Activated CD4-positive, alpha-beta memory T cell treated with anti-CD3 and anti-CD28 coated beads for 36 hours (primary cell): ENCODE measurements at regions not wholly inside any gene's neighbourhood (a gene's known extent, or its start where the extent isn't known, plus 50 kb on each side); places are given as distances from the start of the nearest gene placed in this dataset.

Source experiments
- CTCF ChIA-PET: fragments of 350-600 bp; sonication (Branson Sonifier 250); formaldehyde crosslinking; loops from one replicate; lab custom pipeline; 2021; ENCODE audit warnings: antibody characterized with exemption, inconsistent platforms; lab: Charles Lee
- POLR2A ChIA-PET: fragments of 350-600 bp; sonication (Branson Sonifier 250); formaldehyde crosslinking; loops from one replicate; lab custom pipeline; 2021; ENCODE audit warnings: antibody characterized with exemption; lab: Charles Lee
- DNase-seq: peaks from one replicate; pipeline ENCODE4 v3.0.0-alpha.2; 2020
- H3K27ac Mint-ChIP-seq: one replicate; pipeline ENCODE4 v1.8.0; 2021; ENCODE audit warnings: mixed read lengths
- H3K27me3 Mint-ChIP-seq: one replicate; pipeline ENCODE4 v1.8.0; 2021; ENCODE audit warnings: mixed read lengths
- H3K36me3 Mint-ChIP-seq: one replicate; pipeline ENCODE4 v1.8.0; 2021; ENCODE audit warnings: mixed read lengths
- H3K4me1 Mint-ChIP-seq: one replicate; pipeline ENCODE4 v1.8.0; 2021; ENCODE audit warnings: low read depth, mixed read lengths
- H3K4me3 Mint-ChIP-seq: one replicate; pipeline ENCODE4 v1.8.0; 2021; ENCODE audit warnings: mild to moderate bottlenecking, mixed read lengths
- H3K9me3 Mint-ChIP-seq: one replicate; pipeline ENCODE4 v1.8.0; 2021; ENCODE audit warnings: mixed read lengths
- intact Hi-C: fragments of 100-400 bp; cut with micrococcal nuclease; formaldehyde crosslinking; loops from one replicate; pipeline ENCODE4 v1.15.1; 2023

DNA sequence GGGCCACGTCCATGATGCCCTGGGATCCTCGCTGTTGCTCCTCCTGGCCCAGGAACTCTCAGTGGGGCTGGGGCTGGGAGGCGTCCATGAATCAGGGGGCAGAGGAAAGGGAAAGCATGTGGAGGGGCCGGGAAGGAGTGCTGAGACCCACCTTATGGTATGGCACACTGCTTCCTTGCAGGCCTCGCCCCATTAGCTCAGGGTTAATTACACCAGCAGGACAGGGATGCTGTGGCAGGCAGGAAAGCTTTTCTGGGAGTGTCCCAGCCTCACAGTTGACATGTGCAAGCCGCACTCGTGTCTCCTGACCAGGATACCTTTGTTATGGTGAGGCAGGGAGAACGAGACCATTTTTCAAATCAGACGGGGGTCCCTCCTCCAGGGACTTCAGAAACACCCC lies 109.7 kb upstream of the PCBD1 start:
- no peak for DNase-seq
- Mint-ChIP-seq H3K4me1 (no peaks in the 10 kb centered on the region), H3K9me3 (no peaks in the 10 kb centered on the region), H3K27me3 (peaks cover 6% of the 10 kb centered on the region), H3K4me3 (no peak overlapping the region), H3K36me3 (no peaks in the 10 kb centered on the region), H3K27ac (no peak overlapping the region)
- ChIA-PET CTCF (no interaction called here), POLR2A (no interaction called here)
- intact Hi-C loops = no loop called here

DNA sequence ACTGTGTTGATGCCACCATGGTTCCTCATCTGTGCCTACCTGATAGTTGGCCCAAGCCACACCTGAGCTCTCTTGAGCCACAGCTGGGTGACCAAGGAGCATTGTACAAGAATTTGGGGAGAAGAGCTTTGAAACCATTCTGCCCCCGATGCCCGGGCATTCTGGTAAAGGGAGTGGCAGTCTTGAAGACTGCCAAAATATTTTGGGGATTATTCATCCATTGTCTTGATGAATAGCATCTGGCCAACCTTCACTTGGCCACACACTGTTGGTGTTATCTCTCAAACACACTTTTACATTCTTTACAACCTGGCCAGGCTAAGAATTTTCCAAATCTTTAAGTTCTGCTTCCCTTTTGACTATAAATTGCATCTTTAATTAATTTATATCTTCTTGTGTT lies 113.1 kb upstream of the PCBD1 start:
- no peaks in the 10 kb centered on the region for H3K4me1 Mint-ChIP-seq
- H3K27ac Mint-ChIP-seq = no peak overlapping the region
- no peaks in the 10 kb centered on the region for H3K36me3 Mint-ChIP-seq
- CTCF ChIA-PET = no interaction called here
- intact Hi-C loops = no loop called here
- H3K4me3 Mint-ChIP-seq = no peak overlapping the region
- DNase-seq = no peak
- H3K9me3 Mint-ChIP-seq = no peaks in the 10 kb centered on the region
- peaks cover 3% of the 10 kb centered on the region for H3K27me3 Mint-ChIP-seq
- POLR2A ChIA-PET = no interaction called here

DNA sequence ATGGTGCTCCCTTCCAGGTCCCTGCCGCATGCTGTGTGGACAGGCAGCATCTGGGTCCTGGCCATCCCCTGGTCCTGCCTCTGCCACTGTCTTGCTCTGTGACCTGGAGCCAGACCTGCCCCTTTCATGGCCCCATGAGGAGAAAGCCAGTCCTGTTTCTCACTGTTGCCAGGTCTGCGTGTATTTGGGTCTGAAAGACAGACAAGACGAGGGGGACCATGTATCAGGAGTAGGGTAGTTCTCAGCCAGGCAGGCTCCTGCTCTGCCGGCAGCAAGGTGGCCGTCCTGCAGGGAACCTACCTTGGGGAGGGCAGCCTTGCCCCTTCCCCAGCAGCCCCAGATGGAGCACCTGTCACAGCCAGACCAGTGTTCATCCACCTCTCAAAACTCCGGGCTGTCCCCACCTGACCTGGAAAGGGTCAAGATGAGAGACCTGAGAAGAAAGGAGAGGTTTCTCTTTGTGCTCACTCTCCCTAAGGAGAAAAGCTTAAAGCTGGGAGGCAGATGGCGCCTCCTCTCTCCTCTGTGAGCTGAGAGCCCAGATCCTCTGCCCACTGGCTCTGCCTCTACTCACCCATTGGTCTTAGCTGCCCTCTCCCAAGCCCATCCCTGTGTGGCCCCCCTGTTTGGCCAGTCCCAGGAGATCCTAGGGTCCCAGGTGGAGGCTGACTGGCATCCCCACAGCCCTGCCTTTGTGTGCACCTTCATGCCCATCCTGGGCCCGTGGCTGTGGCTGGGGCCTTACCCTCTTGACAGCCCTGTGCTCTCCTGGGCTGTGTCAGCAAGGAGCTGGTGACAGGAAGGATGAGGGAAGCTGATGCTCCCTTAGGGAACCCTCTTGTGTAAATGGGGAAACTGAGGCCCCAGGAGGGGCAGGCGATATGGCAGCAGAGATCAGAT lies 116.1 kb upstream of the PCBD1 start:
- H3K27ac Mint-ChIP-seq = no peak overlapping the region
- CTCF ChIA-PET = no interaction called here
- DNase-seq = no peak
- POLR2A ChIA-PET = no interaction called here
- no peaks in the 10 kb centered on the region for H3K4me1 Mint-ChIP-seq
- no peaks in the 10 kb centered on the region for H3K27me3 Mint-ChIP-seq
- H3K36me3 Mint-ChIP-seq = no peaks in the 10 kb centered on the region
- H3K4me3 Mint-ChIP-seq = no peak overlapping the region
- intact Hi-C loops = no loop called here
- no peaks in the 10 kb centered on the region for H3K9me3 Mint-ChIP-seq

DNA sequence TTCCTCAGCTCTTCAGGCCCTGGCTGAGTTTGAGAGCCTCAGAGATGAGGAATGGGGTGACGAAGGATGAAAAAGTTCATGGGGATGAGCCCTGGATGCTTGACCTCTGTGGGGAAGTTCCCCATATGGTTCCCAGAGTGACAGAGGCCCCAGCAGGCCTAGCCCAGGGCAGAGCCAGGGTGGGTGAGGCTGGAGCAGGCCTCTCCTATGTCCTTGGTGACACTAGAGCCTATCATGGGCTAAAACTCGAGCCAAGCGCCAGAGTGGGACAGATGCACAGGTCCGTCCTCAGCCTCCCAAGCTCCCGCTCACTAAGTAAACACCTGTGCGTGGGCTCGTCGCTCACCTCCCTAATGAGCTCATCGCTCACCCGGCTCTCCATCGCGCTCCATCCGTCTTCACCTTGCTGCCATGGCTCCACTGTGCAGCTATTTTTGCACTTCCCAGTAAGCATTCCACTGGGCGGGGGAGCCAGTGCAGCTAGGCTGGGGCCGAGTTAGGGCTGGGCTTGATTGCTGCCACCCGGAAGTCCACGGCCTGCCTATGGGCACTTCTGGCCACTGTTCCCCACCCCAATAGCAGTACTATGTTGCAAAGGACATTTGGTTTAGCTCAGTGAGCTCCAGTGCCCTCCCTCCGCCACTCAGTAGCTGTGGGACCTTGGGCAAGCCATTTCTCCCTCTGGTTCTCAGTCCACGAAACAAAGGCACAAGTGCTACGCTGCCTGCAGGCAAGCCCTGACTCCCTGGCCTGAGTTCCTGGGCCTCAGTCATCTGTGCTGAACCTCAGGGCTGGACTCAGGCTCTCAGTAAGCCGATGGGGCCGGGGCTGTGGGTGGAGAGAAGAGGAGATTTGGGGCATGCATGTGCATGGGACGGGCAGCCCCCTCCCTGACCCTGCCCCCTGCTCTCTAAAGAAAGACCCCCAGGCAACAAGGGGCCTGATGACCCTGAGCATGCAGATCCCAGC lies 117.3 kb upstream of the PCBD1 start:
- H3K27ac Mint-ChIP-seq = no peak overlapping the region
- H3K4me1 Mint-ChIP-seq = no peaks in the 10 kb centered on the region
- no peaks in the 10 kb centered on the region for H3K27me3 Mint-ChIP-seq
- POLR2A ChIA-PET = no interaction called here
- CTCF ChIA-PET = no interaction called here
- no peak overlapping the region for H3K4me3 Mint-ChIP-seq
- no peaks in the 10 kb centered on the region for H3K9me3 Mint-ChIP-seq
- no peaks in the 10 kb centered on the region for H3K36me3 Mint-ChIP-seq
- no peak for DNase-seq
- intact Hi-C loops = no loop called here

DNA sequence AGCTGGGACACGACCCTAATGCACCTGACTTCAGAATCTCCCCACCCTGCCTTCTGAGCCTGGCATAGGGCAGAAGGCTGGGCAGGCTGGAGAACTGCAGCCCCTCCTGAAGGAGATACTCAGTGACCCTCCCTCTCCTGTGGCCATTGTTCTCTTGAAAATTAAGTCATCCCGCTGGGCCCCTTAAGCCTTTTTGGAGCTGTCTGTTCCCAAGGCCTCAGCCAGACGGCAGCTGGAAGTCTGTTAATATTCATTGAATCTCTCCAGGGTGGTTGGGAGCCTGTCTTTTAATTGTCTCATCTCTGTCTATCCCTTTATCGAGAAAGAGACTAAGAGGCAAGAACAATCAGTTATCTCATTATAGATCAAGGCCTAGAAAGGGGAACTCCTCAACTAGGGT lies 118.1 kb upstream of the PCBD1 start:
- no peak for DNase-seq
- Mint-ChIP-seq H3K27ac (no peak overlapping the region), H3K4me3 (no peak overlapping the region), H3K4me1 (no peaks in the 10 kb centered on the region), H3K36me3 (no peaks in the 10 kb centered on the region), H3K27me3 (no peaks in the 10 kb centered on the region), H3K9me3 (no peaks in the 10 kb centered on the region)
- intact Hi-C loops = no loop called here
- POLR2A ChIA-PET = no interaction called here
- CTCF ChIA-PET = no interaction called here

DNA sequence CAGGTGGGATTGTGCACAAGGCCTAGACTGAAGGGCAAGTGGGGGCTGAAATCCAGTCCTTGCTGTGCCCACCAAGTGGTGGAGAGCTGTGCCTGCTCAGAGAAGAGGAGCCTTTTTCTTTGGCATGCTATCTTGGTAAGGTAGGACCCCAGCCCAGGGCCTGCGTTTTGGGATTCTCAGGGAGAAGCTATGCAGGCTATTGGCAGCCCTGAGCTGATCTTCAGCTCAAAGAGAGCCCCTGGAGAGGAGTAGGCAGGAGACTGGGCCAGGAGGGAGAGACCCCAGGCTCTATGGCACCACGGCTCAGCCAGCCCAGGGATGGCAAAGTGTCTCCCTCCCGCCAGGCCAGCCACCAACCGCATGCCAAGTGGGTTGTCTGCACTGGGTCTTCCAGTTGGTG lies 119.2 kb upstream of the PCBD1 start:
- Mint-ChIP-seq H3K27me3 (no peaks in the 10 kb centered on the region), H3K4me3 (no peak overlapping the region), H3K9me3 (no peaks in the 10 kb centered on the region), H3K27ac (no peak overlapping the region), H3K4me1 (no peaks in the 10 kb centered on the region), H3K36me3 (no peaks in the 10 kb centered on the region)
- ChIA-PET POLR2A (no interaction called here), CTCF (interaction anchor here (1.6 kb wide), 1 partner anchor 82 kb away, joined by 3 read pairs; no protein-coding TSS in a partner anchor)
- DNase-seq = no peak
- intact Hi-C loops = no loop called here

DNA sequence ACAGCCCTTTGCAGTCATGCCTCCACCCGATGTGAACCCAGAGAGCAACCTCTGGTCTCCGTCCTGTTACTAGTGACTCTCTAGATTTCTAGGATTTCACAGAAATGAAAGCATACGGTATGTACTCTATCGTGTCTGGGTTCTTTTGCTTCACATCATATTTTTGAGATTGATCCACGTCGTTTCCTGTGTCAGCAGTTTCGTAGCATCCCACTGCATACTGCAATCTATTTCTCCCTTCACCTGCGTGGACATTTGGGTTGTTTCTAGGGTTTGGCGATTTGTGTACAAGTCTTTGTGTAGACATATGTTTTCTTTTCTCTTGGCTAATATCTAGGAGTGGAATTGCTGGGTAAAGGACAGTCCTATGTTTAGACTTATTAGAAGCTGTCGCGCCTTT lies 119.8 kb upstream of the PCBD1 start:
- H3K4me3 Mint-ChIP-seq = no peak overlapping the region
- POLR2A ChIA-PET = no interaction called here
- intact Hi-C loops = no loop called here

DNA sequence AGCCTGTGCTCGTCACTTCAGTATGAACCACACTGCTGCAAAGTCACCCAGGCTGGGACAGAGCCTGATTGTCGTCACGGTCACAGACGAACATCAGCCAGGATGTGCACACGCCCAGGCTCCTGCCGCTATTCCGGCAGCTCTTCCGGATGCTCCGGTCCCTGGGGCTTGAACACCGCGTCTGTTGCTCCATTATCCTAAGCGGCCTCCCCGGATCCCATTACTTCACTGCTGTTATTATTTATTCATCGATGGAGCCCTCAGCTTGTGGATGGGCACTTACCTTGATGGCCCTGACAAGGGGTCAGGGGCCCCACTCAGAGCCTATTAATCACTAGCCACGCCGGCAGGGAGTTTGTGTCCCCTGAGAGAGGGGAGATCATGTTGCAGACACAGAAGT lies 120.8 kb upstream of the PCBD1 start:
- ChIA-PET POLR2A (no interaction called here), CTCF (interaction anchor here (1.6 kb wide), 1 partner anchor 84 kb away, joined by 3 read pairs; no protein-coding TSS in a partner anchor)
- Mint-ChIP-seq H3K4me3 (no peak overlapping the region), H3K36me3 (no peaks in the 10 kb centered on the region), H3K27ac (no peak overlapping the region), H3K27me3 (no peaks in the 10 kb centered on the region), H3K9me3 (no peaks in the 10 kb centered on the region), H3K4me1 (no peaks in the 10 kb centered on the region)
- DNase-seq = no peak
- intact Hi-C loops = no loop called here

More for the DNA sequence above, 119.8 kb upstream of the PCBD1 start:
- no peaks in the 10 kb centered on the region for H3K36me3 Mint-ChIP-seq
- H3K4me1 Mint-ChIP-seq = no peaks in the 10 kb centered on the region
- no peaks in the 10 kb centered on the region for H3K27me3 Mint-ChIP-seq
- H3K9me3 Mint-ChIP-seq = no peaks in the 10 kb centered on the region
- H3K27ac Mint-ChIP-seq = no peak overlapping the region
- CTCF ChIA-PET = interaction anchor here (1.6 kb wide), 1 partner anchor 83 kb away, joined by 3 read pairs; no protein-coding TSS in a partner anchor
- DNase-seq = no peak

DNA sequence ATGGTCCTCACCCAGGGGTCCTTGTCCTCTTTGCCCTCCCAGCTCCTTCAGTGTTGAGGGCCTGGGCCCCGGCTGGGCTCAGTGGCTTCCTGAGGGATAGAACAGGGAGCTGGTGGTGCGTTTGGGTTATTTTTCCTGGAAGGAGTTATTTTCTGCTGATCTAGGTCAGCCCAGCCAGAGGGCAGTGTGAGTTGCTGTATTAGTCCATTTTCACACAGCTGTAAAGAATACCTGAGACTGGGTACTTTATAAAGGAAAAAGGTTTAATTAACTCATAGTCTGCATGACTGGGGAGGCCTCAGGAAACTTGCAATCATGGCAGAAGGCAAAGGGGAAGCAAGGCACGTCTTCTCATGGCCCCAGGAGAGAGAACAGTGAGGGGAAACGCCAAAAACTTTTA lies 122.4 kb upstream of the PCBD1 start:
- Mint-ChIP-seq H3K36me3 (no peaks in the 10 kb centered on the region), H3K27me3 (peaks cover 5% of the 10 kb centered on the region), H3K27ac (no peak overlapping the region), H3K4me1 (no peaks in the 10 kb centered on the region), H3K4me3 (no peak overlapping the region), H3K9me3 (no peaks in the 10 kb centered on the region)
- POLR2A ChIA-PET = no interaction called here
- intact Hi-C loops = no loop called here
- DNase-seq = no peak
- CTCF ChIA-PET = no interaction called here

DNA sequence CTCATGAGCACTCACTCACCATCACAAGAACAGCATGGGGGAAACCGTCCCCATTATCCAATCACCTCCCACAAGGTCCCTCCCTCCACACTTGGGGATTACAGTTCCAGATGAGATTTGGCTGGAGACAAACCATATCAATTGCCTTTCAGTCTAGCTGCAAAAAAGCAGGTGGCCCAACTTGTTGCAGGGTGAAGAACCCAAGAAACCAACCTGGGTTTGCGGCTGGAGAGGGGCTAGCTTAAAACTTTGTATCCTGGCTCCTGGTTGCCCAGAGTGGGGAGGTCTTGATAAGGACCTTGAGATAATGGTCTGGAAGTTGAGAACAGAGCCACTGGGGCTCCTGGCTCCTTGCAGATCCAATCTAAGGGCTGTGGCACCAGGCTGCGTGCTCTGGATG lies 122.8 kb upstream of the PCBD1 start:
- no peak overlapping the region for H3K27ac Mint-ChIP-seq
- intact Hi-C loops = no loop called here
- H3K4me1 Mint-ChIP-seq = no peaks in the 10 kb centered on the region
- peaks cover 5% of the 10 kb centered on the region for H3K27me3 Mint-ChIP-seq
- no peaks in the 10 kb centered on the region for H3K36me3 Mint-ChIP-seq
- no peaks in the 10 kb centered on the region for H3K9me3 Mint-ChIP-seq
- no peak for DNase-seq
- POLR2A ChIA-PET = no interaction called here
- CTCF ChIA-PET = no interaction called here
- H3K4me3 Mint-ChIP-seq = no peak overlapping the region

DNA sequence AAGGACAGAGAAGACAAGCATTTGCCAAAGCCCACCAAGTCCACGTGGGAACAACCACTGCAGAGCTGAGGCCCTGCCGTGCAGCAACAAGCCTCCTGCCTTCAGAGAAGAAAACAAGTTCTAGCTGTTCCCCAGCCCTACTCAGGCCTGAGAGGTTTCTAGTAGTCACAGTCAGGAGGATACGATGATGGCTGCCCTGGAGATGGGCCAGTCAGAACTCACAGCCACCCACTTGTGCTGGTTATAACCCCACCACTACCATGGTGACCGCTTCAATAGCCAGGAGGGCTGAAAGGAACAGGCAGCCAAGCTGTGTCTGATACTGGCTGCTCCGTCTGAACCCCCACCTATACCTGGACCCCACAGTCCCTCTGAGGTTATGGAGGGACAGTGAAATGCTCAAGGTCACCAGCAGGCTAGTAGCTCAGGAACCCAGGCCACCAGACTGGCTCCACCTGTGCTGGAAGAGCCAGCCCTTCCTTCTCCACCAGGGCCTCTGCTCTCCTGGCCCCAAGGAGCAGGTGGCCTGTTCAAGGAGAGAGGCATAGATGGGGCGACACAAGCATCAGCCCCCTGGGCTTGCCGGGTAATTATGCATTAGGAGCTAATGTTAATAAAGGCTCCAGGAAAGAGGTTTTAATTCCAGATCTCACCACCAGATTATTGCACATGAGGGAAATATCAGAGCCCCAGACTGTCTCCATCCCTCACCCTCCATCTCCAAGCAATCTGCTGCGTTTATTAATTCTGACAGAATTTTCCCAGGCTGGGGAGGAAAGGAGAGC lies 125.8 kb upstream of the PCBD1 start:
- Mint-ChIP-seq H3K9me3 (no peaks in the 10 kb centered on the region), H3K4me3 (no peak overlapping the region), H3K36me3 (no peaks in the 10 kb centered on the region), H3K4me1 (no peaks in the 10 kb centered on the region), H3K27me3 (peaks cover 5% of the 10 kb centered on the region), H3K27ac (no peak overlapping the region)
- intact Hi-C loops = no loop called here
- ChIA-PET CTCF (no interaction called here), POLR2A (no interaction called here)
- no peak for DNase-seq

DNA sequence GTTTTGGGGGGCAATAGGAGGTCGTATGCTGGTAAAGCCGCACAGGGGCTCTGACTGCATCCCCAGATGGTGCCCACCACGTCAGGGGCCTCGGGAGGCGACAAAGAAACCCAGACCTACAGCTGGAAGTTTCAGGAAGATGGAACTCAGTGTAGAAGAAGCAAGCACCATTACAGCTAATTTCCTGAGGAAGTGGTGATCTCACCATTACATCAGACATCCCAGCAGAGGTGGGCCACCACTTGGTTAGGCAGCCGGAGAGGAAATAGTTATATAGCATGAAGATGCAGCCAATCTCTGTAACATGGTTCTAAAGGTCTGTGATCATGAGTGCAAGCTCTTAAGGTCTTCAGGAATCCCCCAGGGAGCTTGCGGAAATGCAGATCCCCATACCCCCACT lies 127.3 kb upstream of the PCBD1 start:
- POLR2A ChIA-PET = no interaction called here
- no peak for DNase-seq
- Mint-ChIP-seq H3K4me1 (no peaks in the 10 kb centered on the region), H3K9me3 (no peaks in the 10 kb centered on the region), H3K4me3 (no peak overlapping the region), H3K36me3 (no peaks in the 10 kb centered on the region), H3K27me3 (peaks cover 5% of the 10 kb centered on the region), H3K27ac (no peak overlapping the region)
- CTCF ChIA-PET = no interaction called here
- intact Hi-C loops = no loop called here
